Kidney (tissue), 13 donors: ENCODE measurements at regions not wholly inside any gene's neighbourhood (a gene's known extent, or its start where the extent isn't known, plus 50 kb on each side); places are given as distances from the start of the nearest gene placed in this dataset.

Source experiments
- DNase-seq, 5 donors: peaks; one replicate each; pipeline ENCODE4 v3.0.0-alpha.2; 2013 to 2020
- FAIRE-seq: peaks from 2 replicates; lab custom pipeline; 2012; peaks lifted over from hg19 to GRCh38; lab: Jason Lieb, UNC
- H3K27ac ChIP-seq, 2 donors: one replicate each; pipeline ENCODE4 v1.7.0; 2013; ENCODE audit warnings: low read depth in 2 of 2, low read length in 2 of 2, inconsistent platforms in 1 of 2
- H3K27me3 ChIP-seq: one replicate; pipeline ENCODE4 v1.7.1; 2013; ENCODE audit warnings: low read length, inconsistent platforms; ENCODE audit not compliant: control insufficient read depth, insufficient read depth
- H3K36me3 ChIP-seq, 3 donors: one replicate each; pipeline versions ENCODE4 v1.7.0 to v1.7.1; 2013; ENCODE audit warnings: low read length in 3 of 3, control low read depth in 1 of 3, inconsistent platforms in 1 of 3; ENCODE audit not compliant: insufficient read depth in 3 of 3, control insufficient read depth in 2 of 3
- H3K4me1 ChIP-seq, 3 donors: one replicate each; pipeline versions ENCODE4 v1.7.0 to v1.7.1; 2013; ENCODE audit warnings: low read length in 3 of 3, inconsistent platforms in 1 of 3, low read depth in 1 of 3; ENCODE audit not compliant: control insufficient read depth in 2 of 3, insufficient read depth in 2 of 3
- H3K4me3 ChIP-seq, 3 donors: one replicate each; pipeline versions ENCODE4 v1.7.0 to v1.8.1; 2013; ENCODE audit warnings: low read length in 3 of 3, control low read depth in 1 of 3, inconsistent platforms in 1 of 3
- H3K9ac ChIP-seq, 3 donors: one replicate each; pipeline versions ENCODE4 v1.7.0 to v1.7.1; 2013; ENCODE audit warnings: low read length in 3 of 3, control low read depth in 1 of 3, inconsistent platforms in 1 of 3
- H3K9me3 ChIP-seq, 3 donors: one replicate each; pipeline versions ENCODE4 v1.7.0 to v1.7.1; 2013; ENCODE audit warnings: low read length in 3 of 3, control low read depth in 1 of 3, inconsistent platforms in 1 of 3; ENCODE audit not compliant: control insufficient read depth in 2 of 3, insufficient read depth in 1 of 3
- intact Hi-C: fragments of 100-400 bp; cut with DNase I; formaldehyde crosslinking; loops from one replicate; pipeline ENCODE4 v1.11.1; 2022
- TF ChIP-seq, protein P1 (sequence below): IDR thresholded peaks from 3 replicates; pipeline ENCODE4 v1.5.1; 2012; ENCODE audit warnings: mild to moderate bottlenecking, moderate library complexity, borderline replicate concordance; ENCODE audit not compliant: insufficient read depth; ENCODE audit errors: extremely low read depth
- donor health status: control.
- donor health status: control.
- donor health status: control.
- donor health status: control.
- donor health status: control.
- donor health status: DM: yes; HTN: yes; CAD: no.
- donor health status: Normal renal cell carcinoma (clear cell type).

DNA sequence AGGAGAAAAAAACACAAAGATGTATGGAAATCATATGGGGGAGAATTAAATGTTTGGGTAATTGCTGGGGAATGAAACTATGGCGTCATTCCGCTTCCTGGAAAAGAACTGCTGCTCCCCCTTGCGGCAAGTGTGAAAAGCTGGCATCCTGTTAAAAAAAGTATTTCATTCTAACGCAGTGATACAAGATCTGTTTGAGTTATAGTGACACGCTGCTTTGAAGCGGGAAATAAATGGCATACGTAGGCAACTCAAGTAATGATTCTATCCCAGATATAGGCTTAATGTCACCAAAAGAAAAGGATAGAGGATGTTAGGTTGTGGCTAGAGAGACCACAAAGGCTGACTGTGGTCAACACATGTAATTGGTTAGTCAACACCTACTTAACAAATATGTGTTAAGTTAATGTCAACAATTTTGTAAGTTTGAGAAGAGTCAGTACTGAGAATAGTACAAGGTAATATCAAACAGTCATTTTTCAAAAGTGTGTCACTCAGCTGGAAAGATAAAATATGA, 70.2 kb upstream of the ALDH1A1 start:
- no peaks in the 10 kb centered on the region for H3K4me1 ChIP-seq
- H3K27ac ChIP-seq = no peak overlapping the region
- TF ChIP-seq, protein P1, sequence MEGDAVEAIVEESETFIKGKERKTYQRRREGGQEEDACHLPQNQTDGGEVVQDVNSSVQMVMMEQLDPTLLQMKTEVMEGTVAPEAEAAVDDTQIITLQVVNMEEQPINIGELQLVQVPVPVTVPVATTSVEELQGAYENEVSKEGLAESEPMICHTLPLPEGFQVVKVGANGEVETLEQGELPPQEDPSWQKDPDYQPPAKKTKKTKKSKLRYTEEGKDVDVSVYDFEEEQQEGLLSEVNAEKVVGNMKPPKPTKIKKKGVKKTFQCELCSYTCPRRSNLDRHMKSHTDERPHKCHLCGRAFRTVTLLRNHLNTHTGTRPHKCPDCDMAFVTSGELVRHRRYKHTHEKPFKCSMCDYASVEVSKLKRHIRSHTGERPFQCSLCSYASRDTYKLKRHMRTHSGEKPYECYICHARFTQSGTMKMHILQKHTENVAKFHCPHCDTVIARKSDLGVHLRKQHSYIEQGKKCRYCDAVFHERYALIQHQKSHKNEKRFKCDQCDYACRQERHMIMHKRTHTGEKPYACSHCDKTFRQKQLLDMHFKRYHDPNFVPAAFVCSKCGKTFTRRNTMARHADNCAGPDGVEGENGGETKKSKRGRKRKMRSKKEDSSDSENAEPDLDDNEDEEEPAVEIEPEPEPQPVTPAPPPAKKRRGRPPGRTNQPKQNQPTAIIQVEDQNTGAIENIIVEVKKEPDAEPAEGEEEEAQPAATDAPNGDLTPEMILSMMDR = peak; percentile 94
- intact Hi-C loops = no loop called here
- H3K36me3 ChIP-seq = no peaks in the 10 kb centered on the region
- peaks cover 0 to 6% (median 2%) of the 10 kb centered on the region in 3 donors for H3K9me3 ChIP-seq
- H3K27me3 ChIP-seq = no peaks in the 10 kb centered on the region
- H3K9ac ChIP-seq = no peak overlapping the region
- FAIRE-seq (peak; percentile 76), DNase-seq (peak in 4 of 5 donors; percentile 53 to 89 (median 69))
- peak overlapping the region in 1 of 3 donors; percentile 33 for H3K4me3 ChIP-seq

DNA sequence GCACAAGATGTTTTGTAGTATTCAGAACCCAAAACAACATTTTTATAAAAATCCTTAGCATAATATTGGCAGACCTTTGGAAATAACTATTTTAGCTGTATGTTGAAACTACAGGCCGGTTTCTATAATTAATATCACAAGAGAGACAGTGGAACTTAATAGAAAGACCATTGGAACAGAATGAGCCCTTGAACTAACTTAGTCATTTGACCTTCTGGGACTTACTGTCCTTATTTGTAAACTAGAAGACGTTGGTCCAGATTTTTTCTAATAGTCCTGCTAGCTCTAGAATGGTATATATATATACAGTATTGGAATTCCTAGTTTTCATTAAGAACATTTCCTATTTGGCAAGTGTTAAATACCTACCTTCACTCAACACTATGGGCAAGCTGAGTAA, 69.5 kb upstream of the ALDH1A1 start:
- no peak overlapping the region for H3K4me3 ChIP-seq
- H3K9ac ChIP-seq = no peak overlapping the region
- TF ChIP-seq, protein P1 = no peak
- no peaks in the 10 kb centered on the region for H3K4me1 ChIP-seq
- no peaks in the 10 kb centered on the region for H3K27me3 ChIP-seq
- FAIRE-seq (no peak), DNase-seq (no peak)
- H3K9me3 ChIP-seq = peaks cover 0 to 6% (median 2%) of the 10 kb centered on the region in 3 donors
- intact Hi-C loops = no loop called here
- no peaks in the 10 kb centered on the region for H3K36me3 ChIP-seq
- no peak overlapping the region for H3K27ac ChIP-seq

DNA sequence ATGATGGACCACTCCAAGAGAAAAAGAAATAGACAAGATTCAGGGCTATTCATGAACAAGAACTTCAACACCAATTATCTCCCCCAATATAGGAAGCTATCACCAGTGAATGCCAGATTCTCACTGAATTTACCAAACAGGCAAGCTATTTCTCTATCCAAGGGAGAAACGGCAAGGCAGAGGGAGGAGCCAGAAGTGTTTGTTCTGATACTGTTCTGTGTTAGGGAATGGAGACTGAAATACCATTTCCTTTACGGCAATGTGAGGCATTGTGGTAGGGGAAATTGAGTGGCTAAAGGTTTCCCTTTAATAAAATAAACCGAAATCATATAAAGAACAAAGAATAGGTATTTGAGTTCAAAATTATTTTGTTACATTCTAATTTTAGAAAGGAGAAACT, 68.0 kb upstream of the ALDH1A1 start:
- no peak overlapping the region for H3K4me3 ChIP-seq
- no peaks in the 10 kb centered on the region for H3K36me3 ChIP-seq
- DNase-seq (no peak), FAIRE-seq (no peak)
- no peak overlapping the region for H3K27ac ChIP-seq
- peaks cover 0 to 6% (median 2%) of the 10 kb centered on the region in 3 donors for H3K9me3 ChIP-seq
- no peaks in the 10 kb centered on the region for H3K4me1 ChIP-seq
- H3K27me3 ChIP-seq = no peaks in the 10 kb centered on the region
- TF ChIP-seq, protein P1 = no peak
- H3K9ac ChIP-seq = no peak overlapping the region
- intact Hi-C loops = no loop called here

DNA sequence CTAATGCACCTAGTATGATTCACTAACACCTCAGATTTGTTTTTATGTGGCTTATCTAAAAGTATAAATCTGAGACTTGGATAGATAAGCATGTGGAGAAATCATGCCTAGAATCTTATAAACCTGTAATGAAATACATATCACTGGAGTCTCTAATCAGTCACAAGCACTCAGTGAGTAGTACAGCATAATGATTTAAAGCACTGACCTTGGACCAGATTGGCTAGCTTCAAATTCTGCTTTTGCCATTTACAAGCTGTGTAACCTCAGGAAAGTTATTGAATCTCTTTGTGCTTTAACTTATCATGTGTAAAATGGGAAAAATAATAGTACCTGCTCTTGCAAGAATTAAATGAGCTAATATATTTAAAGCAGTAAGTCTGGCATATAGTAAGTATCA, 61.2 kb upstream of the ALDH1A1 start:
- TF ChIP-seq, protein P1 = no peak
- no peaks in the 10 kb centered on the region for H3K36me3 ChIP-seq
- no peaks in the 10 kb centered on the region for H3K4me1 ChIP-seq
- no peak for DNase-seq
- no peak overlapping the region for H3K4me3 ChIP-seq
- no peak overlapping the region for H3K27ac ChIP-seq
- no peak overlapping the region for H3K9ac ChIP-seq
- FAIRE-seq = no peak
- intact Hi-C loops = no loop called here
- no peaks in the 10 kb centered on the region for H3K27me3 ChIP-seq
- H3K9me3 ChIP-seq = peaks cover 0 to 6% (median 2%) of the 10 kb centered on the region in 3 donors
